HG02981 (cell line): ENCODE measurements at regions not wholly inside any gene's neighbourhood (a gene's known extent, or its start where the extent isn't known, plus 50 kb on each side); places are given as distances from the start of the nearest gene placed in this dataset.

Experiments used
- ATAC-seq: cut with Tn5 transposase; IDR thresholded peaks from one replicate; pipeline ENCODE4 v1.9.1; 2021; ENCODE audit warnings: mild to moderate bottlenecking, moderate library complexity; ENCODE audit not compliant: unreplicated experiment

DNA sequence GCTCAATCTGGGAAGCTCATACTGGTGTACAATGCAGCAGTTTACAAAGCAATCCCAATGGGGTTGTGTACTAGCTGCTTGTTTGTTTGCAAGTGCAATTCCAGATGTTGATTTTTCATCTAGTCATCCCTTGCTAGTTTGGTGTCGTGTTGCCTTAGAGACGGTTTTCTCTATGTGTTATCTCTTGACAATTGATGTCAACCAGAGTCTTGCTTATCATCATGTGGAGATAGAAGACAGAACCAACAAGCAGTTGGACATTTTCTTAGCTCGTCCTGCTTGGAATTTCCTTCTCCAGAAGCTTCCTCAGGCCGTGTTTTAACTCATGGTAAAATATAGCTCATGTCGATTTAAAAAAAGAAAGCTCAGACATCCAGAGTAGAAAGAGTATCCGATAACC lies 262.0 kb upstream of the KCNH8 start:
- ATAC-seq, result no peak

GRCh38 chr3:18885612-18886011 lies 262.7 kb upstream of the KCNH8 start:
- no peak for ATAC-seq

GRCh38 chr3:18883571-18883970 lies 264.7 kb upstream of the KCNH8 start:
- no peak for ATAC-seq

DNA sequence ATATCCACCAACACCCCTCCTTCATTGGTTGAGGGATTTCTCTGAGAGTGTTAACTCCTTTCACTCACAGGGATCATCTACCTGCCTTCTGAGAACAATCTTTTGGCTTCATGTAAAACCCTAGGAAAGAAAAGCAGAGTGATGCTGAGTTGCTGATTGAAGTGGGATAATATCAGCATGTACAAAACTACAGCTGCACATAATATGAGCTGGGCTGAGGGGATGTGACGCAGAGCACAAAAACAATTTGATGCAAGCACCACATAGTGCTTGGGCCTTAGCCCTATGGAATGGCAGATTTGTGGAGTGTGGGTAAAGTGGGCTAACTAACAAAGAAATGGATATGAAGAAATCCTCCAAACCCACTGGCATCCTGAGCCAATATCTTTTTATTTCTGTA lies 267.6 kb upstream of the KCNH8 start:
- ATAC-seq, result no peak

GRCh38 chr3:18872466-18872865 lies 275.8 kb upstream of the KCNH8 start:
- no peak for ATAC-seq

GRCh38 chr3:18870642-18871041 lies 277.7 kb upstream of the KCNH8 start:
- ATAC-seq, result no peak

- ATAC-seq, result no peak
Measured at GRCh38 chr3:18870074-18870640, 278.2 kb upstream of the KCNH8 start.

DNA sequence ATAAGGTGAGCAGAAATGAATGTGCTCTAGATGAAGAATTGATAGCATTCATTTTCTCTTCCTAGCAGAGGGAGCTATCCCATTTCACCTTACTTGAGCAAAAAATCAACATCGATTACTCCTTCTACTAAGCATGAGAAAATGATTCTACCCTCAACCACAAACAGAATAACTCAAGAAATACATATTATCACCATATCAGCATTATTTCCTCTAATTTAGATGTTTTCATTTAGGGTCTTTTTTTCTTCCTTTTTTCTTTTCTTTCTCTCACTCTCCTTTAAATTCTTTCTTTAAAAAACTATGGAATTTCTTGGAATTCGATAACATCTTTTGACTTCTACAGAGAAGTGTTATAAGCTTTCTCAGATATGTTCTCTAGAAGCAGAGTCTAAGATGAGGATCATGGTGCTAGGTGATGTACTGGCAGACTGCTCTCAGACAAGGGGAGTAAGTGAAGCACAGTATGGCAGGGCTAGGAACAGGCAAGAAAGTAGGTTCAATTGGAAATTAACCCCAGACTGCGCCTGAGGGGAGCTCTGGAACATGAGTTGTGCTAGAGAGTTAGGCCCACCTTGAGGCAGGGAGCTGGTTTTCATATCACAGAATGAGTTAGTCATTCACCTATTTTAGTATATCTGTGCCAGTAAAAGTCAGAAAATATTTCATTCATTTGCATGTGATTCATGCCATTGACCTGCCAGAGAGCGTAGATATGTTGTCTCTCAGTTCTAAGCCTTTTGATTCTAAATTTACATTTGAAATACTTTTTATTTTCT lies 279.2 kb upstream of the KCNH8 start:
- ATAC-seq, result no peak

- ATAC-seq, result no peak
Measured at GRCh38 chr3:18866899-18867298, 281.4 kb upstream of the KCNH8 start.

DNA sequence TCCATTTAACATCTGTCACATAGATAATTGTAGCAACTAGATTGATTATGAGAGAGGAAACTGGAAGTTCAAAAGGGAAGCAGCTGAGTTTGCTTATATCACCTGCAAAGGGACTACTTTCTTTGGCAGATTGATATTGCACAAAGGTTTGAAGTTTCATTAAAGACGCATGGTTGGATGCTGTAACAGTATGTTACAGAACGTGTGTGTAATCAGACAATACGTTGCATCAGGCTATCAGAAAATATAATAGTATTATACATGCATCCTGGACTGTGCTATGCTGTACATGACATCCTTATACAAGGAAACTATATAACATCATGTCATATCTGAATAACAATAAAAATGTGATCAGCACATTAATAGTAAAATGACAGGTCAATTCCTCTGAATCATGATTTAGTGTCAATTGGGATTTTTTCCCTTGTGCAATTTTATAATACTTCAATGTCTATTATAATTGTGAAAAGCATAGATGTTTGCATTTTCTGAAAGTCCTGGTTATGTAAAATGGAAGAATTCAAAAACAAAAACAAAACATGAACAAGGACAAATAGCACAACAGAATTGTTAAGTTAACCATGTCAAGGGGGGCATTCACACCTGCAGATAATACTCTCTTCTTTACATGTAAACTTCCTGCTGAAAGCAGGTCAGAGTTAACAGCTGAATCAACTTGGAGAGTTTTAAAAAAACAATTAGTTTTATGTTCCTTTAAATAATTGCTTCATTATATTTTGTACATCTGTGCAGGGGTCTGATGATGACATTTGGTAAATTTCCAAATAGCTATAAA lies 283.2 kb upstream of the KCNH8 start:
- ATAC-seq, result no peak

- ATAC-seq, result no peak
Measured at GRCh38 chr3:18862077-18862476, 286.2 kb upstream of the KCNH8 start.

- ATAC-seq, result no peak
Measured at GRCh38 chr3:18861137-18861536, 287.2 kb upstream of the KCNH8 start.

DNA sequence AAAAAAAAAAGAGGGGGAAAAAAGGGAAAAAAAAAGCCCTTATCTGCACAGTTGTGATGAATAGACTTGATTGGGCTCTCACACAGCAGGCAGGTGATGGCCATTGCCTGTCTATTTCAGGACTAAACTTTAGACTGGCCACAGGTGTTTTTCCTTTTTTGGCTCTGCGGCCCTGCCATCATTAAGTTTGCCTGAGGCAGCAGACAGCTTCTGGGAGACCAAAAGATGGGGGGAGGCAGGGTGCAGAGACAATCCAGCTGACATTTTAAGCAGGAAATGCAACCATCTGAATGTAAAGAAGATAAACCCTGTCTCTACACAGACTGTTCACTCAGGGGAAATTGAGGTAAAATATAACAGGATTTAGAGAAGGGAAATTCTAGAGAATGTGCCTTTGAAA lies 295.0 kb upstream of the KCNH8 start:
- no peak for ATAC-seq

GRCh38 chr3:18847583-18848197 lies 300.6 kb upstream of the KCNH8 start:
- peak; percentile 86 for ATAC-seq

DNA sequence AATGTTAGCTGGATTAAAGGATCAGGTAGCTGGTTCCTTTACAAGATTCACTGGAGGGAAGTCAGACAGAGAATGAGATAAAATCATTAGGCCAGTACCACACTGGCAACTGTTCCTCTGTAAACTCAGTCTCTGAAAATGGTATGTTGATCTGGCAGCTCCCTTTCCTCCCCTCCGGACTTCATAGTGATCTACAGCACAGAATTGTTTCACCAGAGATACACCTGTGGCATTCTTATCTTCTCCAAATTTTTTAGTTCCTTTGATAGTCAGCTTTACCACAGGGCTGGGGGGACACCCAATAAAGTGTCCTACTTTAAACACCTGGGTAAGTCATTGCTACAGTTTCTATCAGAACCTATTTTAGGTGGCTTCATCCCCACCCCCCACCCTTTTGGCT lies 304.3 kb upstream of the KCNH8 start:
- ATAC-seq, result no peak

DNA sequence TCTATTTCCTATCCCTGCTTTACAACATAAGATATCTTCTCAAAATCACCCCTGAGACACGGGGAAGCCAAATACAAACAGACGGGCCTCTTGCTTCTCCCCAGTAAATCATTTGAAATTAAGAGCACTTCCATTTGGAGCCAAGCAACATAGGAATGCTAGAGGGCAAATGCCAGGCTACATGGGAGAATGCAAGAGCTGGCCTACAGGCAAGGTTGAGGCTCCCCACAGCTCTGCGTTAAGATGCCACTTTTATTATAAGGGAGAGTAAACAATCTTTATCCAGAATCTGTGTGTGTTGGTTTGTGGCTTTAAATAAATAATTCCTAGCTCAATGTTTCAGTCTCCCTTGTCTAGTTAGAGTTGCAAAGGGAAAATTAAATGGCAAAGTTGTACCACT lies 305.1 kb upstream of the KCNH8 start:
- ATAC-seq, result no peak

DNA sequence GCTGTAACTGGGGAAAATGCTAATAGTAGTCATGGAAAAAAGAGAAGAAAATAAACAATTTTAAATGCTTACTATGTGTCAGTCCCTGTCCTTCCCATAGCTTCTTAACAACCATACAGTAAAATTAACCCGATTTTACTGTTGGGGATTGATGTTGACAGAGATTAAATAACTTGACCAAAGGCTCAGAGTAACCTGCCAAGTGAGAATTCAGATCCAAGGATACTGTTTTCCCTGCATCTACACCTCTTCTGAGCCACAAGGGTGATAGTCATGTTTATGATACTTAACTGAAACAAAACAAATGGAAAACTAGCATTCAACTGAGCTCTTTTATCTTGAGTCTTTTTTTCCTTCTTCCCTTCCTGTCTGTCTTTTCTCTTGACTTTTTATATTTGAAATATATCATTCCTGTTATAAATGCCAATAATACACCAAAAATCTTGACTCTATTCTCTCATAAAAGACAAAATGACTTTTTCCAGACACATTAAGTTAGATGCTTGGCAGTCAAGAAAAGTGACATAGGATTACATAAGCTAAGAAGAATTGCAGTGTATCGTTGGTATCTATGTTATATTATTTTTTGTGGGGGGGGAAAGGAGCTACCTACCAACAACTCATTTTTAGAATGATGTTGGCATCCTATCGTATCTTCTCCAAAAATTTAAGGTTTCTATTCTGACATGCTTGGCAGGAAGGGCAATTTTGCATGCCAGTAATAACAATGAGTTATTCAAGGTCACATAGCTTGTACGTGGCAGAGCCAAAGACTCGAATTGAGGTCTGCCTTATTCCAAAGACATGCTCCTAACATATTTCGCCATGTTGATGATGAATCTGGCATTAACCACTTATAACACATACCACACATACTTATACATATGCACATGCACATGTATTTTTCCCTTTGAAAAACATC lies 306.6 kb upstream of the KCNH8 start:
- ATAC-seq, result no peak

DNA sequence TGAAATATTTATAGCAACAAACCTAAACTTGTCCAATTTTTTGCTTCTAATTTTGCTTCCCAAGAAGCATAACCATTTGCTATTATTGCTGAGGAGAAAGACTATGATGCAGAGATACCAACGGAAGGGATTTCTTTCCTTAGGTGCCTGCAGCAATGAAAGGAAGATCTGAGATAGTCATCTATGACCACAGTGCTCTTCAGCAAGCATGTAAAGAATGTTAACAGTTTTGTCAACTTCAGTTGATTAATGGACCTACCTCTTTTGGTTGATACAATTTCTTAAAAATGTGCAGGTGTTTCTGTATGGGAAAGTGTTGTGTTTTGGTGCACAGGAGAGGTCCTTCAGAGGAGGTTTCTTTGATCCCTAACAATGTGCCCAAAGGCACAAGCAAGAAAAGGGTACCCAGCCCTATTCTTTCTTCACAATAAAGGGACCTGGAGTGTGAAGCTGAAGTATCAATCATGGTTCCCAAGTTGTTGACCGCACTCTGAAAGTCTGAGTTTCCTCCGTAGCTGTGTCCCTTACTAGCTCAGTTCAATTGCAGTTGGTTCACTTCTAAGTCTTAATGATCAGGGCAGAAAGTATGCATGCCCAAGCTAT lies 307.7 kb upstream of the KCNH8 start:
- ATAC-seq, result no peak

- no peak for ATAC-seq
Measured at GRCh38 chr3:18838758-18839157, 309.6 kb upstream of the KCNH8 start.

GRCh38 chr3:18837137-18837755 lies 311.1 kb upstream of the KCNH8 start:
- ATAC-seq, result no peak
